ENCODE measurements at regions not wholly inside any gene's neighbourhood (a gene's known extent, or its start where the extent isn't known, plus 50 kb on each side); places are given as distances from the start of the nearest gene placed in this dataset.
"Not testable (repeated sequence)": the region's sequence is repeated elsewhere in the genome, so short reads cannot be mapped to it uniquely, and the experiment has no call there.

GRCh38 chr12:62005615-62006014 lies 254.6 kb upstream of the USP15 start:
- POLR2A ChIA-PET, result no interaction called here

DNA sequence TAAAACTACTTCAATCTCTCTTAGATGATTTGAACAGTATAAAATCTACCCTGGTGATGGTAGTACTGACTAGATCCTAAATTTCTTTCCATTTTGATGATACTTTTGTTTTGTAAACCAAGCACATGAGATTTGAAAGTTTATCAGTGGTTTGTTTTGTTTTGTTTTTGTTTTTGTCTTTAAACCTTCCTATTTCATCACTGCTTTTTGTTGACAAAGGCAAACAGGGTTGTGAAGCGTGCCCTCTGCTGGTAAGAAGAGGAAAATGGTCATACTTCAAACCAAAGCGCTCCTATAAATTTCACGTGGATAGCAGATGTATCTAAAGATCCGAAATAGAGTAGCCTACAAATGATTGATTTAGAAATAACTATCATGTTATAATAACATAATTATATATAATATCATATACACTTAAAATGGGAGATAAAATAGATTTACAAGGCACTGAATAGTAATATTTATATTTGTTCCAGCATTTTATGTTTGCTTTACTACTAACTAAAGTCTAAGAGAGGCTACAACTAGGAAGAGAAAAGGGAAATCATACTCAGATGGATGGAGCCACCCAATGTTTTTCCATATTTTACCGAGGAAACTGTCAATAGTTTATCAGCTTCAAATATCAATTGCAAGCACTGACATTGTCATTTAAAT lies 254.0 kb upstream of the USP15 start:
- CTCF ChIA-PET, result interaction anchor here (0.7 to 1.3 kb wide), 3 partner anchors 13 to 1825 kb away, joined by 3 to 5 read pairs (median 4); no protein-coding TSS in a partner anchor
- Histone ChIP-seq H3K36me3 (ENCODE audit: control insufficient read depth, insufficient read depth, low read length) (no peaks in the 10 kb centered on the region), H3K4me3 (ENCODE audit: low read depth, low read length) (no peak overlapping the region), H3K27me3 (ENCODE audit: control insufficient read depth, insufficient read depth, low read length) (no peaks in the 10 kb centered on the region)
- no peak for DNase-seq (ENCODE audit: low read depth)
- POLR2A ChIA-PET, result no interaction called here
- TF ChIP-seq, protein P1, sequence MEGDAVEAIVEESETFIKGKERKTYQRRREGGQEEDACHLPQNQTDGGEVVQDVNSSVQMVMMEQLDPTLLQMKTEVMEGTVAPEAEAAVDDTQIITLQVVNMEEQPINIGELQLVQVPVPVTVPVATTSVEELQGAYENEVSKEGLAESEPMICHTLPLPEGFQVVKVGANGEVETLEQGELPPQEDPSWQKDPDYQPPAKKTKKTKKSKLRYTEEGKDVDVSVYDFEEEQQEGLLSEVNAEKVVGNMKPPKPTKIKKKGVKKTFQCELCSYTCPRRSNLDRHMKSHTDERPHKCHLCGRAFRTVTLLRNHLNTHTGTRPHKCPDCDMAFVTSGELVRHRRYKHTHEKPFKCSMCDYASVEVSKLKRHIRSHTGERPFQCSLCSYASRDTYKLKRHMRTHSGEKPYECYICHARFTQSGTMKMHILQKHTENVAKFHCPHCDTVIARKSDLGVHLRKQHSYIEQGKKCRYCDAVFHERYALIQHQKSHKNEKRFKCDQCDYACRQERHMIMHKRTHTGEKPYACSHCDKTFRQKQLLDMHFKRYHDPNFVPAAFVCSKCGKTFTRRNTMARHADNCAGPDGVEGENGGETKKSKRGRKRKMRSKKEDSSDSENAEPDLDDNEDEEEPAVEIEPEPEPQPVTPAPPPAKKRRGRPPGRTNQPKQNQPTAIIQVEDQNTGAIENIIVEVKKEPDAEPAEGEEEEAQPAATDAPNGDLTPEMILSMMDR (IDR thresholded peaks at IDR 0.05; ENCODE audit: insufficient read depth, low read depth, low read length), result peak; percentile 75

More at GRCh38 chr12:62005615-62006014, 254.6 kb upstream of the USP15 start:
- TF ChIP-seq, protein P1 (IDR thresholded peaks at IDR 0.05; ENCODE audit: insufficient read depth, low read depth, low read length), result no peak
- no peak for DNase-seq (ENCODE audit: low read depth)
- Histone ChIP-seq H3K36me3 (ENCODE audit: control insufficient read depth, insufficient read depth, low read length) (no peaks in the 10 kb centered on the region), H3K4me3 (ENCODE audit: low read depth, low read length) (no peak overlapping the region), H3K27me3 (ENCODE audit: control insufficient read depth, insufficient read depth, low read length) (no peaks in the 10 kb centered on the region)
- CTCF ChIA-PET, result interaction anchor here (0.8 to 1.3 kb wide), 2 partner anchors 12 to 66 kb away, joined by 4 to 5 read pairs; no protein-coding TSS in a partner anchor

GRCh38 chr12:62008703-62009102 lies 251.5 kb upstream of the USP15 start:
- TF ChIP-seq, protein P1 (IDR thresholded peaks at IDR 0.05; ENCODE audit: insufficient read depth, low read depth, low read length), result no peak
- DNase-seq (ENCODE audit: low read depth), result no peak
- Histone ChIP-seq H3K36me3 (ENCODE audit: control insufficient read depth, insufficient read depth, low read length) (no peaks in the 10 kb centered on the region), H3K27me3 (ENCODE audit: control insufficient read depth, insufficient read depth, low read length) (no peaks in the 10 kb centered on the region), H3K4me3 (ENCODE audit: low read depth, low read length) (no peak overlapping the region)
- ChIA-PET CTCF (no interaction called here), POLR2A (no interaction called here)

- DNase-seq (ENCODE audit: low read depth), result no peak
- H3K4me3 ChIP-seq (ENCODE audit: low read depth, low read length), result no peak overlapping the region
- POLR2A ChIA-PET, result no interaction called here
- CTCF ChIA-PET, result no interaction called here
- TF ChIP-seq, protein P1 (IDR thresholded peaks at IDR 0.05; ENCODE audit: insufficient read depth, low read depth, low read length), result no peak
- H3K36me3 ChIP-seq (ENCODE audit: control insufficient read depth, insufficient read depth, low read length), result no peaks in the 10 kb centered on the region
- H3K27me3 ChIP-seq (ENCODE audit: control insufficient read depth, insufficient read depth, low read length), result no peaks in the 10 kb centered on the region
Observed at GRCh38 chr12:62009445-62009844, 250.8 kb upstream of the USP15 start.

DNA sequence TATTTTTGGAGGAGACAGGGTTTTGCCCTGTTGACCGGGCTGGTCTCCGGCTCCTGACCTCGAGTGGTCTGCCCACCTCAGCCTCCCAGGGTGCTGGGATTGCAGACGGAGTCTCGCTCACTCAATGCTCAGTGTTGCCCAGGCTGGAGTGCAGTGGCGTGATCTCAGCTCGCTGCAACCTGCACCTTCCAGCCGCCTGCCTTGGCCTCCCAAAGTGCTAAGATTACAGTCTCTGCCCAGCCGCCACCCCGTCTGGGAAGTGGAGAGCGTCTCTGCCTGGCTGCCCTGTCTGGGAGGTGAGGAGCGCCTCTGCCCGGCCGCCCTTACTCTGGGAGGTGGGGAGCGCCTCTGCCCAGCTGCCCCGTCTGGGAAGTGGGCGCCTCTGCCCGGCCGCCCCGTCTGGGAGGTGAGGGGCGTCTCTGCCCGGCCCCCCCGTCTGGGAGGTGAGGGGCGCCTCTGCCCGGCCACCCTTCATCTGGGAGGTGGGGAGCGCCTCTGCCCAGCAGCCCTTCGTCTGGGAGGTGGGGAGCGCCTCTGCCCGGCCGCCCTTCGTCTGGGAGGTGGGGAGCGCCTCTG lies 249.8 kb upstream of the USP15 start:
- CTCF ChIA-PET; POLR2A ChIA-PET; H3K27me3 ChIP-seq (ENCODE audit: control insufficient read depth, insufficient read depth, low read length); H3K4me3 ChIP-seq (ENCODE audit: low read depth, low read length); H3K36me3 ChIP-seq (ENCODE audit: control insufficient read depth, insufficient read depth, low read length); DNase-seq (ENCODE audit: low read depth): not testable (repeated sequence)

DNA sequence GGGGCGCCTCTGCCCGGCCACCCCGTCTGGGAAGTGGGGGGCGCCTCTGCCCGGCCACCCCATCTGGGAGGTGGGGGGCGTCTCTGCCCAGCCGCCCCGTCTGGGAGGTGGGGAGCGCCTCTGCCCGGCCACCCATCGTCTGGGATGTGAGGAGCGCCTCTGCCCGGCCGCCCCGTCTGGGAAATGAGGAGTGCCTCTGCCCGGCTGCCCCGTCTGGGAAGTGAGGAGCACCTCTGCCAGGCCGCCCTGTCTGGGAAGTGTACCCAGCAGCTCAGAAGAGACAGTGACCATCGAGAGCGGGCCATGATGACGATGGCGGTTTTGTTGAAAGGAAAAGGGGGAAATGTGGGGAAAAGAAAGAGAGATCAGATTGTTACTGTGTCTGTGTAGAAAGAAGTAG lies 249.2 kb upstream of the USP15 start:
- H3K4me3 ChIP-seq (ENCODE audit: low read depth, low read length); H3K27me3 ChIP-seq (ENCODE audit: control insufficient read depth, insufficient read depth, low read length); CTCF ChIA-PET; DNase-seq (ENCODE audit: low read depth); H3K36me3 ChIP-seq (ENCODE audit: control insufficient read depth, insufficient read depth, low read length); POLR2A ChIA-PET: not testable (repeated sequence)

Data from BJ (cell line).